GM19395 (cell line): ENCODE measurements at regions not wholly inside any gene's neighbourhood (a gene's known extent, or its start where the extent isn't known, plus 50 kb on each side); places are given as distances from the start of the nearest gene placed in this dataset.
"Not testable (repeated sequence)": the region's sequence is repeated elsewhere in the genome, so short reads cannot be mapped to it uniquely, and the experiment has no call there.

Source experiments
- ATAC-seq: cut with Tn5 transposase; IDR thresholded peaks from one replicate; pipeline ENCODE4 v1.9.1; 2021; ENCODE audit warnings: mild to moderate bottlenecking, moderate library complexity; ENCODE audit not compliant: unreplicated experiment

DNA sequence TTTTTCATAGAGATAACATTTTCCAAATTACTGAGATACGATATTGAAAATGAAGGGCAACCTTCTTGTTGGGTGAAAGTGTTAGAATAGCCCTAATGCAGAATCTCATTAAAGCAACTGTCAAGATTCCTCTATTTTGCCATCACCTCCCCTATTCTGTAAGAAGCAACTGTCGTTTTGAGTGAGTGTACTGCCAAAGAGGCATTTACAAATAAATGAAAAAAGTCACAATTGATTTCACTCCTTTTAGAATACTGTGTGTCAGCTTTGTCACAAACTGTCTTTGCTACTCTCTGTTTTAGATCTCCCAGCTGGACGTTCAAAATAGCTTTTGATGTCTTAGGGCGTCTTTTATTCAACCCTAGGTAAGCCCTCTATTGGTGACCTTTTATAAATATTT lies 322.8 kb upstream of the NAALADL2 start:
- ATAC-seq: no peak

DNA sequence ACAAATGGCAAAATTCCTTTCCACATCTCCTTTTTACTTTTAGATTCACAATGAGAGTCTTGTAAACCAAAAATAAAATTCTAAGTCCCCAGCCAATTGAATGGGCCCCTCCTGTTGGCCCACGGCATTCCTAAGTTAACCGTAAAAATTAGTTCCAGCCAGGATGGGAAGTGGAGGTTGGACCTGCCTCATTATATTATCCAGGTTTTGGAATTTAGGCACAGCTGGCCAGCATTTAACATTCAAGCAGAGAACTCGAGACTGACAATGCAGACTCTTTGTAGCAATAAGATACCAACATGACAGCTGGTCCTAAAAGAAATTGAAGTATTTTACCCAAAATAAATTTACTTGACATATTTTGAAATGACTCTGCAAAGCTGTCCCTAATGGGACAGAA lies 321.0 kb upstream of the NAALADL2 start:
- no peak for ATAC-seq

DNA sequence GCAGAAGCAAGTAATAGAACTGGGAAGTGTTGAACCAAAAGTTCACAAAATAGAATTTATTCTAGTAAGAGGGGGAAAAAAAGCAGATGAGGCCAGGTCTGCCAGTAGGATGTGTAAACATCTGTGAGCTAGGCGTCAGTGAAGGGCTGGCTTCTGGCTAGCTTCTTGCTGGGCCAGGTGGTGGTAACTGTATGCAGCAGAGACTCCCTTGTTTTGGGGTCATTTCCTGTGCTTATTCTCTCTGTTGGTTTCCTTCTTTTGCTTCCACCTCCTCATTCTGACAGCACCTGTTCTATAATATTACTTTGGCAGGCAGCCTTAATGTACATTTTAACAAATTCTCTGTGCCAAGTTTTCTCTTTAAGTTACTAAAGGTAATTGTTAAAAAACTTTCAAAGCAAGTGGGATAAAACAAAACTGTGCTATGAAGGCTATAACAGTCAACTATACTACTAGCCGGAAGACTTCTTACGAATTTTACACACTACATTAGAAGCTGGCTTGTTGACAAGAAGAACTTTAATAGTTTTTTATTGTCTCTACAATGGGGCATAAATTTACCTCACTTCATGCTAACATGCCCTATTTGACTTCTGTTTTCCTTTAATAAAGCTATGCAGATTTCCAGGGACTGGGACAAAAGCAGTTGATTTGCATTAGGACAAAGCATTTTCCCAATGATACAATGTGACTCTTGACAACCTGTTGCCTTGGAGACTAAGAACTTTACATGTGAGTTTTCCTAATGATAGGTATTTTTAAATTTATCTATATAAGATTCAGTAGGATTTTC lies 318.8 kb upstream of the NAALADL2 start:
- ATAC-seq: no peak

DNA sequence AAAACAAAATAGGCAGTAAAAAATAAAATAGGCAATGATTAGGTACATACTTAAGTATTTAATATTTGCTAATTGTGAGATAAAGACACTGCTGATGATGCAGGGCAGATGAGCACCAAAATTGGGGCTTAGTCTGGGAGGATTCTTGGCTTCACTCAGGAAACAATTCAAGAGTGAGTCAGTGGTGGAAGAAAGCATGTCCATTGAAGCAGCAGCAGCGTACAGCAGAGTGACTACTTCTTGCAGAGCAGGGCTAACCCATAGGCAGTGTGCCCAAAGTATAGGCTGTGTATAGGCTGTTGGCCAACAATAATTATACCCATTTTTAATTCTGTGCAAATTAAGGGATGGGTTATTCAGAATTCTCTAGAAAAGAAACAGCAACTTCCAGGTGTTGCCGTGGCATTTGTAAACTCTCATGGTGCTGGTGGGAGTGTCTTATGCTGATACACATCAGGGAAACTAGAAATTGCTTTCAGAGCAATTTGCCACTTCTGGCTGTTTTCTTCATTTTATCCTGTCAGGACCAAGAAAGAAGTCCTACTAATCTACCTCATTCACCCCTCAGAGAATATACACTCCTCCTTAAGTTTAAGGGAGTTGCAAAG lies 317.3 kb upstream of the NAALADL2 start:
- ATAC-seq: no peak

DNA sequence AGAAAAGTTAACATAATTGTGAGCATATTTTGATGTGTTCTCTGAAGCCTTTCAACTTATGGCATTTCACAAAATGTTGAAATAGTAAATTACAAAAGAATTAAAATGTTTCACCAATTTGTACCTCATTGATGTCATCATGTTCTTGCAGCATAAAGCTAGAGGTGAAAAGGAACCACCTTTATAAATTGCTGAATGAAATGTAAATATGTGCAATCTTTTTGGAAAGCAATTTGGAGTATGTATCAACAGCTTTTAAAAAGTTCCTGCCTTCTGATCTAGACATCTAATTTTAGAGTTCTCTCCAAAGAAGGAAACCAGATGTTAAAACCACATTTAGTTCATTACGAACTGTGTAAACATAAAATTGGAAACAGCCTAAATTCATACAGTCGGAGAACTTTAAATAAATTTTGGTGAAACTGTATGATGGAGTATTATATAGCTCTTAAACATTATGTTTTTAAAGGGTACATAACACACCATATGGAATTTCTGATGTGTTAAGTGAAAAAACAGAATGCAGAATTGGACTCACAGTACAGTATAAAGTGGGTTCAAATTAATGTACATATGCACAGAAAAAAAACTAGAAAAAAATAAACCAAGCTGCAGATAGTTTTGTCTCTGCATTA lies 311.2 kb upstream of the NAALADL2 start:
- no peak for ATAC-seq

DNA sequence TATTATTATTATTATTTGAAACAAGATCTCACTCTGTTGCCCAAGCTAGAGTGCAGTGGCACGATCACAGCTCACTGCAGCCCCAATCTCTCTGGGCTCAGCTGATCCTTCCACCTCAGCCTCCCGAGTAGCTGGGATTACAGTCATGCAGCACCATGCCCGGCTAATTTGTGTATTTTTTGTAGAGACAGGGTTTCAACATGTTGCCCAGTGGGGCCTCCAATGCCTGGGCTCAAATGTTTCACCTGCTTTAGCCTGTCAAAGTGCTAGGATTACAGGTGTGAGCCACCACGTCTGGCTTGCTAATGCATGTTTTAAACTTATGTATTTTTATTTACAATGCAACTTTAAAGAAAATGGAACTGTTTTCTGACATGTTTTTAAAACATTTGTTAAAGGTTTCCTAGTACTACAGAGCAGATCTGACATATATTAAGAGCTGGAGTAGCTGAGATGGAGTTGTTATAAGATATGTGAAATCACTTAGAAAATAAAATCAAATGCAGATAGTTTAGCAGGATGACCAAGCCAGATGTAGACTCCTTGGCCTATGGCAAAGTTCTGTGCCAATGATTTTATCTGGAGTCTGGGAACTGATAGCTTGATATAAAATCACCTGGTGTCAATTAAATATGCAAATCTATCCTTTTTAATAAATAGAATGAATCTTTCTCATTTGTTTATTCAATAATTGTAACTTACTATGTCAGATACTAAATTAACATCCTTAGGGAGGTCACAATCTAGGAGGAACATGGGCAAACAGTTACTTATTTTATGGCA lies 310.1 kb upstream of the NAALADL2 start:
- ATAC-seq: no peak

DNA sequence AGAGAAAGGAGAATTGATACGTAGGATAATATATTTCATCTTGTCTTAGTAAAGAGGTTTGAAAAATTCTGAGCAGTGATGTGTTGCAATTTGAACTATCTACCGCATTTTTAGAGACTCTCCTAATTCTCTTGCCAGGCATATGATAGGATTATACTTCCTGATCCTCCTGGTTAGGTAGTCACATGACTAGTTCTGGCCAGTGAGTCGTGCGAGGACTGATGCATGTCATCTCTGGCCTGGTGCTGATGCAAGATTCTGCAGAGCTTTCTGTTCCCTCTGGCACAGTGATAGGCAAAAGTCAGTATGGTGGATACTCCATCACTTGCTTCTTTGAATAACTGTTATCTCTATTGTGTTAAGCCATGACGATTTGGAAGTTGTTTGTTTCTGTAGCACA lies 277.6 kb upstream of the NAALADL2 start:
- no peak for ATAC-seq

DNA sequence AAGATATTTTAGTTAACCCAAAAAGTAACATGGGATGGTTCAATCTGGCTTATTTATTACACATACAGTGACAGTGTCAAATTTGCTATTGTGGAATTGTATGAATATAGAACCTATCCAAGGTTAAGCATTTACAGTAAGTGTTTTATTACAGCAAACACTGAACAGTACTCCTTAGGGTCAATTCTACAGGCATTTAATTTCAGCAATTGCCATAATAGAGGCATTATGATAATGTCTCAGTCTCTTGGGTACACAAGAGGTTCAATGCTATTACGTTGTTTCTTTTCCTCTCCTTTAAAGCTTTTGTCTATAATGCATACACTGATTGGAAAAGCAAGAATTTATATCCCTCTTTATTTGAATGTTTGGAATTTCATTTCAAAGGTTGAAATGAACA lies 275.7 kb upstream of the NAALADL2 start:
- no peak for ATAC-seq

DNA sequence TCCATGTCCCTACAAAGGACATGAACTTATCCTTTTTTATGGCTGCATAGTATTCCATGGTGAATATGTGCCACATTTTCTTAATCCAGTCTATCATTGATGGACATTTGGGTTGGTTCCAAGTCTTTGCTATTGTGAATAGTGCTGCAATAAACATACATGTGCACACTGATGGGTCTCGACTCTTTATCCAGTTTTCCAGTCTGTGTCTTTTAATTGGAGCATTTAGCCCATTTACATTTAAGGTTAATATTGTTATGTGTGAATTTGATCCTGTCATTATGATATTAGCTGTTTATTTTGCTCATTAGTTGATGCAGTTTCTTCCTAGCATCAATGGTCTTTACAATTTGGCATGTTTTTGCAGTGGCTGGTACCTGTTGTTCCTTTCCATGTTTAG lies 272.0 kb upstream of the NAALADL2 start:
- ATAC-seq: not testable (repeated sequence)

DNA sequence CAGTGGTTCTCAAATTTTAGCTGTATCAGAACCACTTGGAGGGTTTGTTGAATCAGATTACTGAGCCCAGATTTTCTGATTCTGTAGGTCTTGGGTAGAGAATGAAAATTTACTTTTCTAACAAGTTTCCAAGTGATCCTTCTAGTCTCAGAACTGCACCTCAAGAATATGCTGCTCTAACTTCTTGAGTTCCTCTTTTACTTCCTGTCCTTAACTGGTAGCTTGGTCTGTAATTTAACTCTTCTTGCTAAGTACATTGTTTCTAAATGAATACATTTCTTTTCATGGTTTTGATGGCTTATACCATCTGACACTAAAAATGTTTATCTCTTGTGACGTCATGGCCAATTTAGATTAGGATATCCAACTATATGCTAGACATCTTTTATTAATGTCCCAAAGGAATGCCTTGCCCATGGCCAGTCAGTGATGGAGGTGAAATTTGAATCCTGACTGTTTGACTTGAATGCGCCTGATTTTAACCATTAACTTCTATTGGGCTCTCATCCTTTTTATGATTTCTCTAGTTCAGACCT lies 262.6 kb upstream of the NAALADL2 start:
- no peak for ATAC-seq

DNA sequence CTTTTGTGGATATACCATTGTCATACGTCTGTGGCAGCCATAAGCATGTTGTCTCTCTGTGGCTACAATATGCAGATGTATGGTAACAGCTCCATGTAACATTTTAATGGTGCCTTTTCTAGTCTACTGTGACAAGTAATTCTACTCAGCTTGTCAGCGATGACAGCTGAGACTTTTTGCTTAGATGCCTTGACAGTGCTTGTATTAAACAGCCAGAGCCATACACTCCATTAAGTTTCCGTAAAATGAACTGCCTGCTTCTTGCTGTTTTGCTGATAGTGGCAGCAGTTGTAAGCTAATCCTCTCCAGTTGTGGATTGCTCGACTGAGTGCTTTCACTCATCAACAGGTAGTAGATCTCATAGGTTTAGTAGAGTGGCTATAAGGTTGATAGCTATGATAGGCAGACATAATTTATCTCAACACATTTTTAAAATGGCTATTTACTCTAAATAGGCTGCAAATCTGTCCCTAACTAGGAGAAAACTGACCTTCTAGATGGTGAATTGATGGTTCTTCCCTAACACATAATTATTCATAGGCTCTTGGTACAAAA lies 260.2 kb upstream of the NAALADL2 start:
- ATAC-seq: no peak

DNA sequence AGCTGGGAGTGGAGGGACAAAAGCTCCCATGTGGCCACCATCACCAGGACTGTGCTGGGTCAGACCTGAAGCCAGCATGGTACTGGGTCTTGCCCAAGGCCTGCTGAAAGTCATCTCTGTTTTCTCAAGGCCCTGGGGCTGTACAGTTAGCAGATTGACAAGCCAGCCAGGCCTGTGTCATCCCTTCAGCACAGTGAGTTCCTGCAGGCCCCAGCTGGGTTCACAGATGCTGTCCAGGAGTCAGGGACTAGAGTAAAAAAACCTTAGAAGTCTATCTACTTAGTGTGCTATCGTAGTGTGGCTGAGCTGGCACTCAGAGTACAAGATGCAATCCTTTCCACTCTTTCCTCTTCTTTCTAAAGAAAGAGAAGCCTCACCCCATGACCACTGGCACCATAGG lies 246.0 kb upstream of the NAALADL2 start:
- ATAC-seq: no peak

DNA sequence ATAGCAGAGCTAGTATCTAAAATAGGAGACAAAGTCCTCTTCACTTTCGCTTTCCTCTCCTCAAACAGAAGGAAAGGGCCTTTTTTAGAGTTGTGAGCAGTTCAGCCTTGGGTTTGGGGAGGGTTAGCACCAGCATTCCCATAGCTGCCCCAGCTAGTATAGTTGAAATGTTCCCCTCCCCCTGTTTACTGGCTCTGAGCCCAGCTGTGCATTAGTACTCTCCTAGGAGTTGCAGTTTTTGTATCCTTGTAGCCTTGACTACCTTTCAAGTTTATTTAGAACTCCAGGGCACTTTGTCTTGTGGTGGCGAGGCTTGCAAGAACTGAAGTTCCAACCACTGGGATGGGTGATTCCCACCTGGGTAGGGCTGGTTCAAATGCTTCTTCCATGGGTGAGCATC lies 245.1 kb upstream of the NAALADL2 start:
- ATAC-seq: no peak

DNA sequence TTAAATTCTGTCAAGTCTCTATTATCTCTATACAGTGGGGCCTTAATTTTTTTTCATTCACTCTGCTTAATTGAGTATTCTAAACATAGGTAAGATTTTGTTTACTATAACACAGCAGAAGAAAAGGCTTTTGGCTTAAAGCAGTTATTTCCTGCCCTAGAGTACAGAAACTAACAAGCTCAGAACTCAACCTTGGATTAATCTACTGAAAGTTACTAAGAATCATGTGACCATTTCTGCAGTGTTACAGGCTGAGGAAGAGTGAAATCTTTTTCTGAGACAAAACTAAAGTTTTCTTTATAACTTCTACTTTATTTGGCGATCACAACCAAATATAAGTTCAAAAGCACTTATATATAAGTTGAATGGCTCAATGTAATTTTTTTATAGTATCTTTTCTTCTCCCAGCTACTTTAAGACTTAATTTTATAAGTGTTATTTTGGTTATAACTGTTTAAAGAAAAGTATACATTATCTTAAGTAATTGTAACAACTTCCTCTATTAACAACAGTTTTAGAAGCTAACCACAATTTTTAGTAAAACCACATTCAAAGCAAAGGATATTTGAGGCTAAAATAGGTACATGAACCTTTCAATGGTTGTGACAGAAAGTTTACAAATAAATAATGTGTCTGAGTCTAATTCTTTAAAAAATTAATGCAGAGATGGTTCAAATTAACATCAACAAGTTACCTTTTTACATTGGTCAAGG lies 240.6 kb upstream of the NAALADL2 start:
- no peak for ATAC-seq

DNA sequence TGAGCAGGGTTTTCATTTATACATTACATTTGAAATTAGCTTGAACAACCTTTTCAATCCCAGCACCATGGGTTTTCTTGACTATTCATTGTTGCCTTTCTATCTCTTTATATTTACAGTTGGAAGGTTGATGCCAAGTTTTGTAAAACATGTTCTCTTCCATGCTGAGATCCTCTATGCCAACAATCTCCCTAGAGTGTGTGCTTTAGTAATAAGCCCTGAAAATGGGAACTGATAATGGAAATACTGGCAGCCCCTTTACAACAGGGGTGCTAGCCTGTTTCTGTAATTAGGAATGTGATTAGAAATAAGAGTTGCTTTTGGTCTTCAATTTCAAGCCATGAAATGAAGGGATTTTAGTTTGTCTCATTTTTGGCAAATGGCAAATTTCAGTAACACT lies 239.9 kb upstream of the NAALADL2 start:
- ATAC-seq: no peak

DNA sequence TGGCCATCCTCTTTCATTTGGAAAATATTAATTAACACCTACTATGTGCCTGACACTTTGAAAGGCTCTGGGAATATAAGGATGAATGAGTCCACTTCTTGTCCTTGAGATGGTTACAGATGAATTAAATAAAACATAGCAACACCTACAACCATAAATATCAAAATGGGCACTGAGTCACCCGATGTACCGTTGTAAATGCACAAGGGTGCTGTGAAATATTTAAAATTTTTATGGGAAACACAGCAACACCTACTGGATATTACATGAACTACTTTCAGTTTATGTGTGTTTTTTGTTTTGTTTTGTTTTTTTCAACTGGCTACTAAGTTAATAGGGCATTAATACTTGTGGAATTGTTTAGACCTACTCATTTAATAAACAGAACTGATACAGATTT lies 239.0 kb upstream of the NAALADL2 start:
- no peak for ATAC-seq

DNA sequence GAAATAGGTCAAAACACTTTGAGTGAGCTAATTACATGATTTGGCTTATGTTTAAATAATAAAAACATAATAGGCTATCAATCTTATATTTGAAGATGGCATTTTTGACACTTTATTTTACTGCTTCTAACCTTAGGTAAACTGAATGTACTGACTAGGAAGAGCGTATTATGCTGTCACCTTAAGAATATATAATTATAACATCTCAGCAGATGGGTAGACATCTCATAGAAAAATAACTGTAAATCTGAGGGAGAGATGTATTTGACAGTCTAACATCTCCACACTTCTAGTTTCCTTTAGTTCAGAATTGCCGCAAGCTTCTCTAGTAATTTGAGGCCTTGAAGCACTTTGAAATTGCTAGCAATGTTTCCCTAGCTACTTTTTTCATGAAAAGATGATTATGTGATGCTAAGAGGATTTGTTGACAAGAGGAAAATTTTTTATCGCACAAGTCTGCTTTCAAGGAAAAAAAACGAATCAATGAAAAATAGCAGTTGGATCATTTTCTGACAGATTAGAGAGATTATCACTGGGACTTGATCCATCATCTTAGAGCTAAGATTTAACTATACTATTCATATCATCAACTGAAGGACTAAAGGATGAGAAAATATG lies 238.2 kb upstream of the NAALADL2 start:
- ATAC-seq: no peak

DNA sequence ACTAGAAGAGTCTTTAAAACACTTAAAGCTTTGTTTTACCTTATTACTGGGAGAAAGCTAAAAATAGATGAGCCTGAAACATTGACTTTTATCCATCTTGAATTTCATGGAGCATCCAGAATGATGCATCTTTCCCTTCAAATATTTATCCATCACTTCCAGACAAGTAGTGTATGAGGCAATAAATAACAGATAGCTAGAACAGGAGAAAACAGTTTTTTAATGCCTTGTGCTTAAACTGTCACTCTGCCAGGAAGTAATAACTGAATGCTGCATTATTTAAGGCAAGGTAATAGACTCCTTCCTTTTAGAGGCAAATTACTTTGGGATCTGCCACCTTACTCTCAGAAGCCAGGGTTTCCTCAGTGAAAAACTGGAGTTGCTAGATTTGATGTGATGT lies 225.8 kb upstream of the NAALADL2 start:
- no peak for ATAC-seq

DNA sequence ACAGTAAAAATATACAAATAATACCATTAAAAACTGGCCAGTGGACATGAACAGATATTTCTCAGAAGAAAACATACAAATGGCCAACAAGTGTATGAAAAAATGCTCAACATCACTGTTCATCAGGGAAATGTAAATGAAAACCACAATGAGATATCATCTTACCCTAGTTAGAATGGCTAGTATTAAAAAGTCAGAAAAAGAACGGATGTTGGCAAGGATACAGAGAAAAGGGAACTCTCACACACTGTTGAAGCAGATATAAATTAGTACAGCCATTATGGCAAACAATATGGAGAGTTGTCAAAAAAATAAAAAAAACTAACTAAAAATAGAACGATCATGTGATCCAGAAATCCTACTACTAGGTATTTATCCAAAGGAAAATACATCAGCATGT lies 222.7 kb upstream of the NAALADL2 start:
- no peak for ATAC-seq

DNA sequence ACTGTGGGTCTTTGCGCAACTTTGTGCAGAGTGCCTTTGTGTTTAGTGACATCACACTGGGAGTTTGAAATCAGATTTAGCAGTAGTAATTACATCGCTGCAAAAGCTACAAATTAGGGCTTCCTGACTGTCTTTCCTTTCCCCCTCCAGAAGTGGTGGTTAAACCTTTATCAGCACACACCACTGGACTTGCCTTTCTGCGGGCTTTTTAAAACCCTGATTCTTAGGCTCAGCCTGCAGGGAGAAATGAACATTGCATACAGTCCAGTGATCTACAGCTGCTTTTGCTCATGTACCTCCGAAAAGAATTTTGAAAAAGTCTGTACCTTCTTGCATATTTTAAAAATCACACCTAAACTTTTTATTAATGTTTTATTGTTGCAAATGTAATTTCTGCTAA lies 219.7 kb upstream of the NAALADL2 start:
- ATAC-seq: no peak
